Activated naive CD4-positive, alpha-beta T cell treated with anti-CD3 and anti-CD28 coated beads, Interleukin-2, amount 50 U/mL, for 24 hours (primary cell): ENCODE measurements at regions not wholly inside any gene's neighbourhood (a gene's known extent, or its start where the extent isn't known, plus 50 kb on each side); places are given as distances from the start of the nearest gene placed in this dataset.

ENCODE experiments used
- H3K27ac Mint-ChIP-seq: one replicate; pipeline ENCODE4 v1.8.0; 2021; ENCODE audit warnings: mild to moderate bottlenecking, mixed read lengths
- H3K27me3 Mint-ChIP-seq: one replicate; pipeline ENCODE4 v1.8.0; 2021; ENCODE audit warnings: mixed read lengths
- H3K36me3 Mint-ChIP-seq: one replicate; pipeline ENCODE4 v1.8.0; 2021; ENCODE audit warnings: mixed read lengths
- H3K4me1 Mint-ChIP-seq: one replicate; pipeline ENCODE4 v1.8.0; 2021; ENCODE audit warnings: mixed read lengths
- H3K4me3 Mint-ChIP-seq: one replicate; pipeline ENCODE4 v1.8.0; 2021; ENCODE audit warnings: mild to moderate bottlenecking, mixed read lengths
- H3K9me3 Mint-ChIP-seq: one replicate; pipeline ENCODE4 v1.8.0; 2021; ENCODE audit warnings: mixed read lengths

GRCh38 chr9:24488896-24489295 is 56.8 kb downstream of the IZUMO3 start:
- Mint-ChIP-seq H3K27ac (no peak overlapping the region), H3K27me3 (no peaks in the 10 kb centered on the region), H3K9me3 (peaks cover 24% of the 10 kb centered on the region), H3K36me3 (no peaks in the 10 kb centered on the region), H3K4me3 (no peak overlapping the region), H3K4me1 (no peaks in the 10 kb centered on the region)

GRCh38 chr9:24487946-24488345 is 57.8 kb downstream of the IZUMO3 start:
- Mint-ChIP-seq H3K4me3 (no peak overlapping the region), H3K27me3 (no peaks in the 10 kb centered on the region), H3K36me3 (no peaks in the 10 kb centered on the region), H3K9me3 (peaks cover 19% of the 10 kb centered on the region), H3K4me1 (no peaks in the 10 kb centered on the region), H3K27ac (no peak overlapping the region)

- Mint-ChIP-seq H3K4me1 (no peaks in the 10 kb centered on the region), H3K27me3 (no peaks in the 10 kb centered on the region), H3K4me3 (no peak overlapping the region)
These were observed 58.3 kb downstream of the IZUMO3 start for GRCh38 chr9:24487250-24487861.

GRCh38 chr9:24479361-24480059 is 66.2 kb downstream of the IZUMO3 start:
- Mint-ChIP-seq H3K36me3 (no peaks in the 10 kb centered on the region), H3K27ac (no peak overlapping the region), H3K4me3 (no peak overlapping the region), H3K9me3 (peaks cover 10% of the 10 kb centered on the region), H3K4me1 (no peaks in the 10 kb centered on the region), H3K27me3 (no peaks in the 10 kb centered on the region)

More at GRCh38 chr9:24487250-24487861, 58.3 kb downstream of the IZUMO3 start:
- Mint-ChIP-seq H3K27ac (no peak overlapping the region), H3K36me3 (no peaks in the 10 kb centered on the region), H3K9me3 (peaks cover 19% of the 10 kb centered on the region)

GRCh38 chr9:24464319-24464951 is 81.3 kb downstream of the IZUMO3 start:
- no peaks in the 10 kb centered on the region for H3K36me3 Mint-ChIP-seq
- no peaks in the 10 kb centered on the region for H3K4me1 Mint-ChIP-seq
- H3K9me3 Mint-ChIP-seq = peaks cover 16% of the 10 kb centered on the region
- H3K4me3 Mint-ChIP-seq = no peak overlapping the region
- no peak overlapping the region for H3K27ac Mint-ChIP-seq
- no peaks in the 10 kb centered on the region for H3K27me3 Mint-ChIP-seq

- H3K27me3 Mint-ChIP-seq = no peaks in the 10 kb centered on the region
These were observed 82.7 kb downstream of the IZUMO3 start for GRCh38 chr9:24462951-24463350.

GRCh38 chr9:24460781-24461180 is 84.9 kb downstream of the IZUMO3 start:
- Mint-ChIP-seq H3K27me3 (no peaks in the 10 kb centered on the region), H3K4me3 (no peak overlapping the region), H3K27ac (no peak overlapping the region), H3K9me3 (peaks cover 2% of the 10 kb centered on the region), H3K4me1 (no peaks in the 10 kb centered on the region), H3K36me3 (no peaks in the 10 kb centered on the region)

More at GRCh38 chr9:24462951-24463350, 82.7 kb downstream of the IZUMO3 start:
- Mint-ChIP-seq H3K27ac (no peak overlapping the region), H3K9me3 (peaks cover 8% of the 10 kb centered on the region), H3K36me3 (no peaks in the 10 kb centered on the region), H3K4me3 (no peak overlapping the region), H3K4me1 (no peaks in the 10 kb centered on the region)

GRCh38 chr9:24459953-24460352 is 85.7 kb downstream of the IZUMO3 start:
- no peaks in the 10 kb centered on the region for H3K27me3 Mint-ChIP-seq
- H3K36me3 Mint-ChIP-seq = no peaks in the 10 kb centered on the region
- H3K27ac Mint-ChIP-seq = no peak overlapping the region
- H3K9me3 Mint-ChIP-seq = no peaks in the 10 kb centered on the region
- no peaks in the 10 kb centered on the region for H3K4me1 Mint-ChIP-seq
- H3K4me3 Mint-ChIP-seq = no peak overlapping the region

- Mint-ChIP-seq H3K27ac (no peak overlapping the region), H3K27me3 (no peaks in the 10 kb centered on the region), H3K4me1 (no peaks in the 10 kb centered on the region), H3K36me3 (no peaks in the 10 kb centered on the region), H3K9me3 (peaks cover 7% of the 10 kb centered on the region), H3K4me3 (no peak overlapping the region)
These were observed 94.4 kb downstream of the IZUMO3 start for GRCh38 chr9:24451346-24451745.

GRCh38 chr9:24449976-24450375 is 95.7 kb downstream of the IZUMO3 start:
- no peak overlapping the region for H3K27ac Mint-ChIP-seq
- no peaks in the 10 kb centered on the region for H3K4me1 Mint-ChIP-seq
- H3K4me3 Mint-ChIP-seq = no peak overlapping the region
- peaks cover 12% of the 10 kb centered on the region for H3K9me3 Mint-ChIP-seq
- no peaks in the 10 kb centered on the region for H3K36me3 Mint-ChIP-seq
- no peaks in the 10 kb centered on the region for H3K27me3 Mint-ChIP-seq

- no peaks in the 10 kb centered on the region for H3K36me3 Mint-ChIP-seq
- peaks cover 11% of the 10 kb centered on the region for H3K9me3 Mint-ChIP-seq
- no peak overlapping the region for H3K27ac Mint-ChIP-seq
- no peaks in the 10 kb centered on the region for H3K27me3 Mint-ChIP-seq
- H3K4me3 Mint-ChIP-seq = no peak overlapping the region
- H3K4me1 Mint-ChIP-seq = no peaks in the 10 kb centered on the region
These were observed 106.2 kb downstream of the IZUMO3 start for GRCh38 chr9:24439456-24439855.

GRCh38 chr9:24438876-24439275 is 106.8 kb downstream of the IZUMO3 start:
- no peaks in the 10 kb centered on the region for H3K4me1 Mint-ChIP-seq
- no peaks in the 10 kb centered on the region for H3K36me3 Mint-ChIP-seq
- H3K27me3 Mint-ChIP-seq = no peaks in the 10 kb centered on the region
- H3K27ac Mint-ChIP-seq = no peak overlapping the region
- H3K4me3 Mint-ChIP-seq = no peak overlapping the region
- H3K9me3 Mint-ChIP-seq = peaks cover 17% of the 10 kb centered on the region

GRCh38 chr9:24436761-24437160 is 108.9 kb downstream of the IZUMO3 start:
- Mint-ChIP-seq H3K27ac (no peak overlapping the region), H3K4me3 (no peak overlapping the region), H3K36me3 (no peaks in the 10 kb centered on the region), H3K4me1 (no peaks in the 10 kb centered on the region), H3K27me3 (no peaks in the 10 kb centered on the region), H3K9me3 (peaks cover 23% of the 10 kb centered on the region)

GRCh38 chr9:24434183-24434582 is 111.5 kb downstream of the IZUMO3 start:
- Mint-ChIP-seq H3K9me3 (peaks cover 20% of the 10 kb centered on the region), H3K36me3 (no peaks in the 10 kb centered on the region), H3K4me1 (no peaks in the 10 kb centered on the region), H3K27ac (no peak overlapping the region), H3K4me3 (no peak overlapping the region), H3K27me3 (no peaks in the 10 kb centered on the region)

- Mint-ChIP-seq H3K9me3 (peaks cover 11% of the 10 kb centered on the region), H3K27me3 (no peaks in the 10 kb centered on the region), H3K4me3 (no peak overlapping the region), H3K36me3 (no peaks in the 10 kb centered on the region), H3K27ac (no peak overlapping the region), H3K4me1 (no peaks in the 10 kb centered on the region)
These were observed 129.6 kb downstream of the IZUMO3 start for GRCh38 chr9:24416136-24416535.

- H3K36me3 Mint-ChIP-seq = no peaks in the 10 kb centered on the region
- H3K27me3 Mint-ChIP-seq = no peaks in the 10 kb centered on the region
- no peaks in the 10 kb centered on the region for H3K4me1 Mint-ChIP-seq
- H3K9me3 Mint-ChIP-seq = peaks cover 10% of the 10 kb centered on the region
- H3K4me3 Mint-ChIP-seq = no peak overlapping the region
- H3K27ac Mint-ChIP-seq = no peak overlapping the region
These were observed 132.0 kb downstream of the IZUMO3 start for GRCh38 chr9:24413651-24414050.
